Ovary (tissue), 7 donors: ENCODE measurements at regions not wholly inside any gene's neighbourhood (a gene's known extent, or its start where the extent isn't known, plus 50 kb on each side); places are given as distances from the start of the nearest gene placed in this dataset.
"Not testable (repeated sequence)": the region's sequence is repeated elsewhere in the genome, so short reads cannot be mapped to it uniquely, and the experiment has no call there.

Experiments used
- DNase-seq, 5 donors: peaks; one replicate each; pipeline ENCODE4 v3.0.0-alpha.2; 2019 to 2020
- H3K27ac ChIP-seq, 2 donors: fragments of 200-600 bp; one replicate each; pipeline versions ENCODE4 v1.5.1 to v1.8.0; 2019 to 2022
- H3K27me3 ChIP-seq: fragments of 200-600 bp; one replicate; pipeline ENCODE4 v1.8.0; 2022
- H3K36me3 ChIP-seq: fragments of 200-600 bp; sonication (generic); one replicate; pipeline ENCODE4 v1.5.1; 2019
- H3K4me1 ChIP-seq: one replicate; pipeline ENCODE4 v1.8.1; 2013; ENCODE audit warnings: mild to moderate bottlenecking, moderate library complexity; ENCODE audit not compliant: insufficient read depth
- H3K4me3 ChIP-seq: fragments of 200-600 bp; sonication (generic); one replicate; pipeline ENCODE4 v1.5.1; 2017
- H3K9me3 ChIP-seq, 2 donors: fragments of 200-600 bp in 1 of 2; sonication (generic) in 1 of 2; one replicate each; pipeline versions ENCODE4 v1.5.1 to v1.8.1; 2013 to 2019; ENCODE audit warnings: mild to moderate bottlenecking in 1 of 2, moderate library complexity in 1 of 2
- EP300 ChIP-seq: sonication (generic); formaldehyde crosslinking; IDR thresholded peaks from one replicate; pipeline ENCODE4 v1.6.1; 2017; ENCODE audit warnings: antibody characterized with exemption
- POLR2A ChIP-seq: fragments of 450-650 bp; IDR thresholded peaks from one replicate; pipeline ENCODE4 v1.6.1; 2017; ENCODE audit warnings: antibody characterized with exemption, mild to moderate bottlenecking, moderate library complexity
- WGBS, 3 donors: extraction: QIAGEN DNeasy Blood & Tissue Kit in 1 of 3; methylation state at CpG; one replicate each; pipeline versions ENCODE4 v1.1.5 to v1.1.7; 2013 to 2017; 5-methylcytosine and 5-hydroxymethylcytosine counted together
- intact Hi-C, 4 donors: fragments of 100-400 bp; cut with DNase I; formaldehyde crosslinking; loops; one replicate each; pipeline versions ENCODE4 v1.11.0 to v1.15.1; 2022 to 2023
- TF ChIP-seq, protein P1 (sequence below), 3 donors: fragments of 450-650 bp in 2 of 3; fragments of 200-600 bp in 1 of 3; IDR thresholded peaks; one replicate each; pipeline versions ENCODE4 v1.5.1 to v1.8.0; 2016 to 2022; ENCODE audit warnings: antibody characterized with exemption in 3 of 3, mild to moderate bottlenecking in 1 of 3
- donor health status: DM: no; HTN: no; CAD: no; lungs with moderate emphysema.
- donor health status: DM: no; HTN: no; CAD: no.
- donor health status: Bipolar disorder and iron deficiency.
- donor health status: DM: no; HTN: no; CAD: no.
- donor health status: DM: yes; HTN: yes; CAD: no.

DNA sequence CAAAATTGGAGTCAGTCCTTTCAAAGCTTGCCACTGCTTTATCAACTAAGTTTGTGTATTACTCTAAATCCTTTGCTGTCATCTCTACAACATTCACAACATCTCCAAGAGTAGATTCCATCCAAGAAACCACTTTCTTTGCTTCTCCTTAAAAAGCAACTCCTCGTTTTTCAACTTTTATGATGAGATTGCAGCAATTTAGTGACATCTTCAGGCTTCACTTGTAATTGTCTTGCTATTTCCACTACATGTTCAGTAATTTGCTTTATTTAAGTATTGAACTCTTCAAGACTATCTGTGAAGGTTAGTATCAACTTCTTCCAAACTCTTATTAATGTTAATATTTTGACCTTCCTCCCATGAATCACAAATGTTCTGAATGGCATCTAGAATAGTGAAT is 747.9 kb downstream of the TMTC2 start:
- Histone ChIP-seq H3K4me3 (no peak overlapping the region), H3K36me3 (no peaks in the 10 kb centered on the region), H3K27ac (no peak overlapping the region), H3K4me1 (no peaks in the 10 kb centered on the region), H3K27me3 (no peaks in the 10 kb centered on the region), H3K9me3 (no peaks in the 10 kb centered on the region)
- intact Hi-C loops, result no loop called here
- WGBS, 3 donors, result 26 to 41% (median 40%) methylated on average over 1 of the region's 1 CpG
- no peak for DNase-seq
- TF ChIP-seq POLR2A, result no peak
- no peak for TF ChIP-seq EP300
- TF ChIP-seq, protein P1, sequence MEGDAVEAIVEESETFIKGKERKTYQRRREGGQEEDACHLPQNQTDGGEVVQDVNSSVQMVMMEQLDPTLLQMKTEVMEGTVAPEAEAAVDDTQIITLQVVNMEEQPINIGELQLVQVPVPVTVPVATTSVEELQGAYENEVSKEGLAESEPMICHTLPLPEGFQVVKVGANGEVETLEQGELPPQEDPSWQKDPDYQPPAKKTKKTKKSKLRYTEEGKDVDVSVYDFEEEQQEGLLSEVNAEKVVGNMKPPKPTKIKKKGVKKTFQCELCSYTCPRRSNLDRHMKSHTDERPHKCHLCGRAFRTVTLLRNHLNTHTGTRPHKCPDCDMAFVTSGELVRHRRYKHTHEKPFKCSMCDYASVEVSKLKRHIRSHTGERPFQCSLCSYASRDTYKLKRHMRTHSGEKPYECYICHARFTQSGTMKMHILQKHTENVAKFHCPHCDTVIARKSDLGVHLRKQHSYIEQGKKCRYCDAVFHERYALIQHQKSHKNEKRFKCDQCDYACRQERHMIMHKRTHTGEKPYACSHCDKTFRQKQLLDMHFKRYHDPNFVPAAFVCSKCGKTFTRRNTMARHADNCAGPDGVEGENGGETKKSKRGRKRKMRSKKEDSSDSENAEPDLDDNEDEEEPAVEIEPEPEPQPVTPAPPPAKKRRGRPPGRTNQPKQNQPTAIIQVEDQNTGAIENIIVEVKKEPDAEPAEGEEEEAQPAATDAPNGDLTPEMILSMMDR (IDR thresholded peaks at IDR 0.05), result no peak

GRCh38 chr12:83432176-83432719 is 745.5 kb downstream of the TMTC2 start:
- no peak overlapping the region for H3K27ac ChIP-seq
- TF ChIP-seq, protein P1 (IDR thresholded peaks at IDR 0.05), result no peak
- no peak for TF ChIP-seq EP300
- TF ChIP-seq POLR2A, result no peak
- no peak overlapping the region for H3K4me3 ChIP-seq
- intact Hi-C loops, result no loop called here
- H3K36me3 ChIP-seq, result no peaks in the 10 kb centered on the region
- H3K27me3 ChIP-seq, result no peaks in the 10 kb centered on the region
- no peaks in the 10 kb centered on the region for H3K4me1 ChIP-seq
- WGBS, 3 donors, result 84 to 94% (median 93%) methylated on average over 3 of the region's 3 CpGs
- no peaks in the 10 kb centered on the region for H3K9me3 ChIP-seq
- DNase-seq, result no peak

DNA sequence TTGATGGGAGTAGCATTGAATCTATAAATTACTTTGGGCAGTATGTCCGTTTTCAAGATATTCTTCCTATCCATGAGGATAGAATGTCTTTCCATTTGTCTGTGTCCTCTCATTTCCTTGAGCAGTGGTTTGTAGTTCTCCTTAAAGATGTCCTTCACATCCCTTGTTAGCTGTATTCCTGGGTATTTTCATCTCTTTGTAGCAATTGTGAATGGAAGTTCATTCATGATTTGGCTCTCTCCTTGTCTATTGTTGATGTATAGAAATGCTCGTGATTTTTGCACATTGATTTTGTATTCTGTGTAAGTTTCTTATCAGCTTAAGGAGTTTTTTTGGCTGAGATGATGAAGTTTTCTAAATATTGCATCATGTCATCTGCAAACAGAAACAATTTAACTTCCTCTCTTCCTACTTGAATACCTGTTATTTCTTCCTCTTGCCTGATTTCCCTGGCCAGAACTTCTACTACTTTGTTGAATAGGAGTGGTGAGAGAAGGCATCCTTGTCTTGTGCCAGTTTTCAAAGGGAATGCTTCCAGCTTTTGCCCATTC is 741.0 kb downstream of the TMTC2 start:
- H3K36me3 ChIP-seq, DNase-seq, H3K27me3 ChIP-seq, H3K4me3 ChIP-seq, H3K27ac ChIP-seq, intact Hi-C loops, H3K9me3 ChIP-seq, H3K4me1 ChIP-seq: not testable (repeated sequence)
- WGBS, 3 donors, result 65 to 85% (median 76%) methylated on average over 2 of the region's 2 CpGs

DNA sequence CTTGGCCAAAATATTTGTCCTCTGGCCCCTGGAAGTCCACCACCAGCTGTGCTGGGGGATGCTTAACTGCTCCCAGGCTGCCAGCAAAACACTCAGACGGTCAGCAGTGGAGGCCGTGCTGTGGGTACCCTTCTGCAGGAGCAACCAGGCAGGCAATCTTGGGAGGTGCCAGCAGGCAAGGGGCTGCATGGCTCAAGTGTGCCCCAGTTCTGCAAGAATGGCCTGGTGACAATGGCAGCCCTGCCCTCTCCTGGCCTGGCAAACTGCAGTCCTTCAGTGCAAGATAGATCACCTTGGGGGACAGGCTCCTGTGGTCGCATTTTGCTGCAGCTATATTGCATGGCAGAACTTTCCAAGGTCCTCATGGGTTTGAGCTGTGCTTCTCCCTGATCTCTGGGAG is 728.3 kb downstream of the TMTC2 start:
- H3K36me3 ChIP-seq, result no peaks in the 10 kb centered on the region
- TF ChIP-seq EP300 (no peak), POLR2A (no peak)
- TF ChIP-seq, protein P1 (IDR thresholded peaks at IDR 0.05), result no peak
- no peaks in the 10 kb centered on the region for H3K27me3 ChIP-seq
- no peak overlapping the region for H3K4me3 ChIP-seq
- WGBS, 3 donors, result 72 to 84% (median 74%) methylated on average over 3 of the region's 3 CpGs
- no peak overlapping the region for H3K27ac ChIP-seq
- H3K4me1 ChIP-seq, result no peaks in the 10 kb centered on the region
- DNase-seq, result no peak
- intact Hi-C loops, result loop anchor here in 1 of 4 donors (5.0 kb wide), 1 partner anchor 282 kb away; no protein-coding TSS in a partner anchor
- no peaks in the 10 kb centered on the region for H3K9me3 ChIP-seq

GRCh38 chr12:83408851-83409250 is 722.1 kb downstream of the TMTC2 start:
- WGBS, 3 donors, result 63 to 73% (median 73%) methylated on average over 2 of the region's 2 CpGs
- intact Hi-C loops, result no loop called here
- H3K4me1 ChIP-seq, result no peaks in the 10 kb centered on the region
- H3K9me3 ChIP-seq, result no peaks in the 10 kb centered on the region
- H3K4me3 ChIP-seq, result no peak overlapping the region
- no peaks in the 10 kb centered on the region for H3K36me3 ChIP-seq
- no peak for DNase-seq
- no peak for TF ChIP-seq EP300
- no peak for TF ChIP-seq POLR2A
- TF ChIP-seq, protein P1 (IDR thresholded peaks at IDR 0.05), result no peak
- H3K27ac ChIP-seq, result no peak overlapping the region
- no peaks in the 10 kb centered on the region for H3K27me3 ChIP-seq
